ENCODE measurements at regions not wholly inside any gene's neighbourhood (a gene's known extent, or its start where the extent isn't known, plus 50 kb on each side); places are given as distances from the start of the nearest gene placed in this dataset.

DNA sequence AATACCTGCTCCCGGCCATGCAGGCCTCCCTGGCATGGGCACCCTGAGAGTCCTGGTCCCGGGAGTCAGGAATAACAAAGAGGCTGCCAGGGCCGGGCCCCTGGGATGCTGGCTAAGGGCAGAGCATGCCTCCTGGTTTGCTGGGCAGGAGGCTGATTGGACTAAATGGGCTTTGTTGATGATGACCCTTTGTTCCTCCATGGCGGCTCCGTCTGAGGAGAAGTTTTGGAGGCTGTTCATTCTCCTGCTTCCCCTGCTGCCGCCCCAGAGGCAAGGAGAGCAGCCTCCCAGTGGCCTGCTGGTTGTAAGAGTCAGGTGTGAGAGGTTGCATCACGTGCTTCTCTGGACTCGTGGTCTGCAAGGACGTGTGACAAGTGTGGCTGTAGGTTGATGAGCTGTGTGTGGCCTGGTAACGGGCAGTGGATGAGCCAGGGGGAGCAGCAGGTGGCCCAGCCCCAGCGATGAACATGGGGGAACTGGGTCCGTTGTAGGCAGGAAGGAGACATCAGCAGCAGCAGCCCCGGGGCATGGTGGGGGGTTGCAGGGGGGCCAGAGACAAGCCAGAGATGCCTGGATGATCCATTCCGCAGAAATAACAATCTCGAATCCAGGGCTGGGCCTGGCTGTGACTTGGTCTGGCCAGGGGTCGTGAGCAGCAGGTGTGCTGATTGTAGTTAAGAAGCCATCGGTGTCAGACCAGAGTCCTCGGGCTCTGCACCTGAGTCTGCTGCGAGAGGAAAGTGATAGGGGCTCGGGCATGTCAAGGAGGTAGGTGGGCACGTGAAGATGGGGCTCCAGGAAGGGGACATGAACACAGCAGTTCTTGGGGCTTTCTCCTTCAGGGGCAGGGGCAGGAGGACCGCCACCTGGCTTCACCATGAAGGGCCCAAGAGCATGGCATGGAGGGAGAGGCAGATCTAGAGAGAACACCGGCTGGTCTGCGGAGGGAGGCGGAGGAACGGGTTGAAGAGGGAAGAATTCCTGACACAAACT, 101.4 kb downstream of the TNFRSF13B start:
- TF ChIP-seq, protein P1, sequence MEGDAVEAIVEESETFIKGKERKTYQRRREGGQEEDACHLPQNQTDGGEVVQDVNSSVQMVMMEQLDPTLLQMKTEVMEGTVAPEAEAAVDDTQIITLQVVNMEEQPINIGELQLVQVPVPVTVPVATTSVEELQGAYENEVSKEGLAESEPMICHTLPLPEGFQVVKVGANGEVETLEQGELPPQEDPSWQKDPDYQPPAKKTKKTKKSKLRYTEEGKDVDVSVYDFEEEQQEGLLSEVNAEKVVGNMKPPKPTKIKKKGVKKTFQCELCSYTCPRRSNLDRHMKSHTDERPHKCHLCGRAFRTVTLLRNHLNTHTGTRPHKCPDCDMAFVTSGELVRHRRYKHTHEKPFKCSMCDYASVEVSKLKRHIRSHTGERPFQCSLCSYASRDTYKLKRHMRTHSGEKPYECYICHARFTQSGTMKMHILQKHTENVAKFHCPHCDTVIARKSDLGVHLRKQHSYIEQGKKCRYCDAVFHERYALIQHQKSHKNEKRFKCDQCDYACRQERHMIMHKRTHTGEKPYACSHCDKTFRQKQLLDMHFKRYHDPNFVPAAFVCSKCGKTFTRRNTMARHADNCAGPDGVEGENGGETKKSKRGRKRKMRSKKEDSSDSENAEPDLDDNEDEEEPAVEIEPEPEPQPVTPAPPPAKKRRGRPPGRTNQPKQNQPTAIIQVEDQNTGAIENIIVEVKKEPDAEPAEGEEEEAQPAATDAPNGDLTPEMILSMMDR (IDR thresholded peaks at IDR 0.05; ENCODE audit: low read depth, low read length, missing input control) = no peak
- no peak for TF ChIP-seq TAF1 (conservative IDR thresholded peaks at IDR 0.05)

Measured in liver (tissue), 3 donors.